ENCODE measurements at regions not wholly inside any gene's neighbourhood (a gene's known extent, or its start where the extent isn't known, plus 50 kb on each side); places are given as distances from the start of the nearest gene placed in this dataset.

GRCh38 chr6:19549109-19549508, 288.1 kb upstream of the ID4 start:
- no peak for TF ChIP-seq SIRT6 (IDR thresholded peaks at IDR 0.05; ENCODE audit: low read length)
- TF ChIP-seq CTCF (IDR thresholded peaks at IDR 0.05; ENCODE audit: control extremely low read depth in 1 of 3, insufficient read depth in 1 of 3, low read depth in 1 of 3, low read length in 3 of 3), result no peak
- no peak for TF ChIP-seq RBBP5 (IDR thresholded peaks at IDR 0.05; ENCODE audit: borderline replicate concordance, low read depth, low read length)
- TF ChIP-seq GABPA (IDR thresholded peaks at IDR 0.05; ENCODE audit: borderline replicate concordance, insufficient read depth, low read length), result no peak
- no peak for TF ChIP-seq POLR2A (IDR thresholded peaks at IDR 0.05; ENCODE audit: control extremely low read depth in 1 of 2, low read depth in 2 of 2, low read length in 2 of 2)
- TF ChIP-seq EP300 (IDR thresholded peaks at IDR 0.05; ENCODE audit: borderline replicate concordance in 1 of 2, low read depth in 2 of 2, low read length in 2 of 2), result no peak
- no peak for TF ChIP-seq JUND (IDR thresholded peaks at IDR 0.05; ENCODE audit: low read length)

Measured in H1 (cell line).